ENCODE measurements at regions not wholly inside any gene's neighbourhood (a gene's known extent, or its start where the extent isn't known, plus 50 kb on each side); places are given as distances from the start of the nearest gene placed in this dataset.

- no peak for TF ChIP-seq CTCF (IDR thresholded peaks at IDR 0.05)
- no peak for TF ChIP-seq POLR2A (IDR thresholded peaks at IDR 0.05)
- TF ChIP-seq POLR2AphosphoS5 (IDR thresholded peaks at IDR 0.05) = no peak
These were observed 568.9 kb downstream of the EDEM1 start for GRCh38 chr3:5756443-5756842.

All from prostate gland (tissue), 2 donors.